PFSK-1 (cell line): ENCODE measurements at regions not wholly inside any gene's neighbourhood (a gene's known extent, or its start where the extent isn't known, plus 50 kb on each side); places are given as distances from the start of the nearest gene placed in this dataset.

Source experiments
- POLR2AphosphoS5 ChIP-seq: IDR thresholded peaks from 2 replicates; pipeline ENCODE4 v1.6.1; 2012; ENCODE audit warnings: low read depth, mild to moderate bottlenecking, control low read depth, low read length, moderate library complexity
- SIN3A ChIP-seq: IDR thresholded peaks from 2 replicates; pipeline ENCODE4 v1.6.1; 2012; ENCODE audit warnings: mild to moderate bottlenecking, low read length, moderate library complexity, borderline replicate concordance; ENCODE audit not compliant: insufficient read depth
- TF ChIP-seq, protein P1 (sequence below), 2 experiments: IDR thresholded peaks; 2 replicates each; pipeline versions ENCODE4 v1.6.1 to v1.8.0; 2011 to 2012; ENCODE audit warnings: low read depth in 2 of 2, low read length in 2 of 2, control low read depth in 1 of 2, inconsistent platforms in 1 of 2, mild to moderate bottlenecking in 1 of 2, moderate library complexity in 1 of 2; ENCODE audit not compliant: insufficient read depth in 1 of 2

DNA sequence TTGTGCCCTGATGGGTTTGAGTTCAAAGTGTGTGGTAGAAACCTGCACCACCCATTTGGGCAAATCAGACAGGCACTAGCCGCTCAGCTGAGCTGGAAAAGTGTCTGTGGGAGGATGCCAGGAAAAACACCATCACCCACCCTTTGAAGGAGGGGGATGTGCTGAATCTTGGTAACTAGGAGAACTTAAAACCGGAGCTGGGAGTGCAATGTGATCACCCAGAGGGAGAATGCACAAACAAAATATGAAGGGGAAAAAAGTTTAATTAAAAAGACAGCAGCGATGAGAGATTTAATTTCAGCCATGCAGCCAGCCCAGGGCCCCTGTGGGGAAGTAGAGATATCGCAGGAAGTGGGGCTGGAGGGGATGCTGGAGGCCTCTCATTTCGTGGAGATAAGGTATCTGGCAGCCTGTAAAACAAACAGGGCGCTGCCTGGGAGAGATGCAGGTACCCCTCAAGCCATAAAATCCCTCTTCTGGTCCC, 86.8 kb upstream of the BCAR3 start:
- TF ChIP-seq POLR2AphosphoS5 (no peak), SIN3A (no peak)
- TF ChIP-seq, protein P1, sequence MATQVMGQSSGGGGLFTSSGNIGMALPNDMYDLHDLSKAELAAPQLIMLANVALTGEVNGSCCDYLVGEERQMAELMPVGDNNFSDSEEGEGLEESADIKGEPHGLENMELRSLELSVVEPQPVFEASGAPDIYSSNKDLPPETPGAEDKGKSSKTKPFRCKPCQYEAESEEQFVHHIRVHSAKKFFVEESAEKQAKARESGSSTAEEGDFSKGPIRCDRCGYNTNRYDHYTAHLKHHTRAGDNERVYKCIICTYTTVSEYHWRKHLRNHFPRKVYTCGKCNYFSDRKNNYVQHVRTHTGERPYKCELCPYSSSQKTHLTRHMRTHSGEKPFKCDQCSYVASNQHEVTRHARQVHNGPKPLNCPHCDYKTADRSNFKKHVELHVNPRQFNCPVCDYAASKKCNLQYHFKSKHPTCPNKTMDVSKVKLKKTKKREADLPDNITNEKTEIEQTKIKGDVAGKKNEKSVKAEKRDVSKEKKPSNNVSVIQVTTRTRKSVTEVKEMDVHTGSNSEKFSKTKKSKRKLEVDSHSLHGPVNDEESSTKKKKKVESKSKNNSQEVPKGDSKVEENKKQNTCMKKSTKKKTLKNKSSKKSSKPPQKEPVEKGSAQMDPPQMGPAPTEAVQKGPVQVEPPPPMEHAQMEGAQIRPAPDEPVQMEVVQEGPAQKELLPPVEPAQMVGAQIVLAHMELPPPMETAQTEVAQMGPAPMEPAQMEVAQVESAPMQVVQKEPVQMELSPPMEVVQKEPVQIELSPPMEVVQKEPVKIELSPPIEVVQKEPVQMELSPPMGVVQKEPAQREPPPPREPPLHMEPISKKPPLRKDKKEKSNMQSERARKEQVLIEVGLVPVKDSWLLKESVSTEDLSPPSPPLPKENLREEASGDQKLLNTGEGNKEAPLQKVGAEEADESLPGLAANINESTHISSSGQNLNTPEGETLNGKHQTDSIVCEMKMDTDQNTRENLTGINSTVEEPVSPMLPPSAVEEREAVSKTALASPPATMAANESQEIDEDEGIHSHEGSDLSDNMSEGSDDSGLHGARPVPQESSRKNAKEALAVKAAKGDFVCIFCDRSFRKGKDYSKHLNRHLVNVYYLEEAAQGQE (IDR thresholded peaks at IDR 0.05; ENCODE audit: insufficient read depth in 1 of 2, low read depth in 2 of 2, low read length in 2 of 2) = no peak
